Right lobe of liver (tissue), 6 donors: ENCODE measurements at regions not wholly inside any gene's neighbourhood (a gene's known extent, or its start where the extent isn't known, plus 50 kb on each side); places are given as distances from the start of the nearest gene placed in this dataset.

Source experiments
- ATAC-seq, 4 donors: fragments of 200-7000 bp; cut with Tn5 transposase; one replicate each; pipeline ENCODE4 v1.9.1; 2020; ENCODE audit warnings: mild to moderate bottlenecking in 4 of 4, moderate library complexity in 4 of 4
- DNase-seq, 3 donors: peaks; one replicate each; pipeline ENCODE4 v3.0.0-alpha.2; 2020
- H3K27ac ChIP-seq, 3 donors: fragments of 200-600 bp; one replicate each; pipeline ENCODE4 v1.8.0; 2022
- H3K27me3 ChIP-seq, 2 donors: fragments of 200-600 bp; one replicate each; pipeline ENCODE4 v1.8.0; 2022
- H3K36me3 ChIP-seq, 4 donors: fragments of 200-600 bp; sonication (generic) in 1 of 4; one replicate each; pipeline versions ENCODE4 v1.5.1 to v1.8.0; 2017 to 2022; ENCODE audit warnings: control low read depth in 1 of 4
- H3K4me1 ChIP-seq, 4 donors: fragments of 200-600 bp; sonication (generic) in 1 of 4; one replicate each; pipeline versions ENCODE4 v1.5.1 to v1.8.0; 2017 to 2022; ENCODE audit warnings: control low read depth in 1 of 4
- H3K4me3 ChIP-seq, 3 donors: fragments of 200-600 bp; one replicate each; pipeline ENCODE4 v1.8.0; 2022
- H3K9me3 ChIP-seq, 4 donors: fragments of 200-600 bp; sonication (generic) in 1 of 4; one replicate each; pipeline versions ENCODE4 v1.5.1 to v1.8.0; 2017 to 2022; ENCODE audit warnings: control low read depth in 1 of 4
- POLR2A ChIP-seq: fragments of 450-650 bp; IDR thresholded peaks from one replicate; pipeline ENCODE4 v1.6.1; 2017; ENCODE audit warnings: antibody characterized with exemption, mild to moderate bottlenecking
- WGBS: methylation state at CpG from one replicate; pipeline ENCODE4 v1.1.6; 2018; ENCODE audit warnings: low coverage, low lambda C conversion rate; ENCODE audit not compliant: insufficient coverage; ENCODE audit errors: missing lambda C conversion rate; 5-methylcytosine and 5-hydroxymethylcytosine counted together
- intact Hi-C, 2 donors: fragments of 100-400 bp; cut with DNase I; formaldehyde crosslinking; loops; one replicate each; pipeline versions ENCODE4 v1.11.2 to v1.14.1; 2022
- TF ChIP-seq, protein P1 (sequence below), 4 donors: fragments of 200-600 bp in 3 of 4; fragments of 450-650 bp in 1 of 4; IDR thresholded peaks; one replicate each; pipeline versions ENCODE4 v1.5.1 to v1.8.0; 2016 to 2022; ENCODE audit warnings: antibody characterized with exemption in 4 of 4, mild to moderate bottlenecking in 2 of 4
- donor health status: DM: no; HTN: yes; CAD: no.
- donor health status: DM: no; HTN: no; CAD: no.
- donor health status: DM: no; HTN: no; CAD: no.
- donor health status: DM: no; HTN: yes; CAD: no.
- donor health status: DM: no; HTN: yes; CAD: no.

DNA sequence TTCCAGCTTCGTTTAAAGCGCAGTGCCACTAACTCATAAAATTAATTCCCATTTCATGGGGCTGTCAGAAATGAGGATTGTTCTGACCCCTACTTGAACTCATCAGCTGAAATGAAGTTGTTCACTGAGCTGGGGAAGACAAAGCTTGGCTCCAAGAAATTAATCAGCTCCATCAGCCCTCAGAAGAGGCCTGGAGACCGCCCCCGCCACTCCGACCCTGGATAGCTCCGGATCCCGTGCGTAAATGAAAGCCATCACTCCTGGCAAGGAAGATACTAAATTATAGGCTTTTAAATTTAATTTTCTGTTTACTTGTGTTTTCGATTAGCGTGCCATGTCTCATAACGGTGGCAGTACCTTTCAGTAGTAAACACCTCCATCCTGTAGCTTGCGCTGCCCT, 142.8 kb upstream of the IRX2 start:
- intact Hi-C loops = no loop called here
- H3K4me3 ChIP-seq = no peak overlapping the region
- H3K27ac ChIP-seq = no peak overlapping the region
- WGBS = 77% methylated on average over 12 of the region's 12 CpGs
- DNase-seq (no peak), ATAC-seq (no peak)
- no peaks in the 10 kb centered on the region for H3K36me3 ChIP-seq
- no peaks in the 10 kb centered on the region for H3K9me3 ChIP-seq
- TF ChIP-seq, protein P1, sequence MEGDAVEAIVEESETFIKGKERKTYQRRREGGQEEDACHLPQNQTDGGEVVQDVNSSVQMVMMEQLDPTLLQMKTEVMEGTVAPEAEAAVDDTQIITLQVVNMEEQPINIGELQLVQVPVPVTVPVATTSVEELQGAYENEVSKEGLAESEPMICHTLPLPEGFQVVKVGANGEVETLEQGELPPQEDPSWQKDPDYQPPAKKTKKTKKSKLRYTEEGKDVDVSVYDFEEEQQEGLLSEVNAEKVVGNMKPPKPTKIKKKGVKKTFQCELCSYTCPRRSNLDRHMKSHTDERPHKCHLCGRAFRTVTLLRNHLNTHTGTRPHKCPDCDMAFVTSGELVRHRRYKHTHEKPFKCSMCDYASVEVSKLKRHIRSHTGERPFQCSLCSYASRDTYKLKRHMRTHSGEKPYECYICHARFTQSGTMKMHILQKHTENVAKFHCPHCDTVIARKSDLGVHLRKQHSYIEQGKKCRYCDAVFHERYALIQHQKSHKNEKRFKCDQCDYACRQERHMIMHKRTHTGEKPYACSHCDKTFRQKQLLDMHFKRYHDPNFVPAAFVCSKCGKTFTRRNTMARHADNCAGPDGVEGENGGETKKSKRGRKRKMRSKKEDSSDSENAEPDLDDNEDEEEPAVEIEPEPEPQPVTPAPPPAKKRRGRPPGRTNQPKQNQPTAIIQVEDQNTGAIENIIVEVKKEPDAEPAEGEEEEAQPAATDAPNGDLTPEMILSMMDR (IDR thresholded peaks at IDR 0.05) = no peak
- TF ChIP-seq POLR2A = no peak
- no peaks in the 10 kb centered on the region for H3K27me3 ChIP-seq
- H3K4me1 ChIP-seq = no peaks in the 10 kb centered on the region

DNA sequence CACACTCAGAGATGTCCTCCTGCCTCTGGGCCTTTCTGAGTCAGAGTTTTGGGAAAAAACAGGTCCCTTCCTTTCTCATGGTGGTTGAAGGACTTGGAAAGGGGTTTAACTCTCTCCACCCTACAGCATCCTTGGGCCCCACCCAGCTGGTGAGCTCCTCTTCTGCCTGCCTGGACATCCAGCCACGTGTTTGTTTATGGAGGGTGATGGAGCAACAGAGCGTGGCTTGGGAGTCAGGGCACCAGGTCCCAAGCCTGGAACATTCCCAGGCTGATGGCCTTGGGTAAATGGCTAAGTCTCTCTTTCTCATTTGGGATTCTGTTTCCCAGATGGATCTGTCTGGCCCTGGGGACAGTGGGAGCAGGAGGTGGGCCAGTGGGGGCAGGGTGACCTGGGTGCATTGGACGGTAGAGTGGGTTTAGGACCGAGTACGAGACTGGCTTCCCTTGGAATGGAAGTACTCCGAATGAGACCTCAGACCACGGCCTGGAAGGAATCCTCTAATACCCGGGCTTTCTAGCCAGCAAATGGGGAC, 141.1 kb upstream of the IRX2 start:
- intact Hi-C loops = no loop called here
- Histone ChIP-seq H3K27ac (no peak overlapping the region), H3K9me3 (no peaks in the 10 kb centered on the region), H3K36me3 (no peaks in the 10 kb centered on the region), H3K4me3 (no peak overlapping the region), H3K4me1 (no peaks in the 10 kb centered on the region), H3K27me3 (no peaks in the 10 kb centered on the region)
- no peak for TF ChIP-seq POLR2A
- TF ChIP-seq, protein P1 (IDR thresholded peaks at IDR 0.05) = no peak
- ATAC-seq (no peak), DNase-seq (peak in 1 of 3 donors; percentile 23)
- WGBS = 64% methylated on average over 5 of the region's 8 CpGs

DNA sequence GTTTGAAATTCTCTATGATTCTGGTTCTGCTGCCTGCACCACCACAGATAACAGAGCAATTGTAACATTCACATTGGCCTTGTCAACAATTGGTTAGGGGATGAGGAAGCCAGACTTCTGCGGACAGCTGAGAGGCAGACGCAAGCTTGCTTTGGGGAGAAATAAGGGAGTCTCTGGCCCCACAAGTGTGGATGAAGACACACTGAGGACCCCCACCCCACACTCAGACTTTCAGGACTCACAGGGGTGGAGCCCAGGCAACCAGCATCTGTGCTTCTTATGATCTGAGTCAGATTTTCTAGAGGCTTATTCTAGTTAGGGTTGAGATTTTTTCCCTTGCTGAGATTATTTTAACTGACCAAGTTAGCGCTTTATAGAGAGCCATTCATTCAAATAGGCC, 140.3 kb upstream of the IRX2 start:
- TF ChIP-seq, protein P1 (IDR thresholded peaks at IDR 0.05) = no peak
- TF ChIP-seq POLR2A = no peak
- Histone ChIP-seq H3K4me3 (no peak overlapping the region), H3K27ac (no peak overlapping the region), H3K4me1 (no peaks in the 10 kb centered on the region), H3K27me3 (no peaks in the 10 kb centered on the region), H3K36me3 (no peaks in the 10 kb centered on the region), H3K9me3 (no peaks in the 10 kb centered on the region)
- intact Hi-C loops = no loop called here
- ATAC-seq (no peak), DNase-seq (no peak)
- 91% methylated on average over 1 of the region's 3 CpGs for WGBS

DNA sequence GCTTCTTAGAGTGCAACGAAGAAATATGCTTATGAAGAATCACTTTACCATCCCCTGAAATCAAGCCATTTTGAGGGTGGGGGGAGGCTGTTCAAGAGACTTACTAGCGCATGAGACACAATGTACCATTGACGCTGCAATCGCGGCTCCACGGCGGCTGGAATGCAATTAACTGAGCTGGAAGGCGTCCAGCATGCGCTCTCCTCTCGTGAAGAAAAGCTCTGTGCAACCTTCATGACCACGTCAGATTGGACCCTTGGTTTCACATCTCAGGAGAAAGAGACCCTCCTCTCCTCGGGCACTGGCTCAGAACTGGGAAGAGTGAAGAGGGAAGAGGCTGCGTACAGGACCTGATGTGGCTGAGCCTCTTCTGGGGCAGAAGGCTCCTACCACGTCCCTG, 138.5 kb upstream of the IRX2 start:
- TF ChIP-seq POLR2A = no peak
- TF ChIP-seq, protein P1 (IDR thresholded peaks at IDR 0.05) = no peak
- DNase-seq = peak in 1 of 3 donors; percentile 17

More for the DNA sequence above, 138.5 kb upstream of the IRX2 start:
- Histone ChIP-seq H3K27me3 (no peaks in the 10 kb centered on the region), H3K36me3 (no peaks in the 10 kb centered on the region), H3K4me3 (no peak overlapping the region), H3K4me1 (no peaks in the 10 kb centered on the region), H3K9me3 (no peaks in the 10 kb centered on the region), H3K27ac (no peak overlapping the region)
- 75% methylated on average over 10 of the region's 14 CpGs for WGBS
- ATAC-seq = no peak
- intact Hi-C loops = no loop called here
